GOT3 (cell line): ENCODE measurements at regions not wholly inside any gene's neighbourhood (a gene's known extent, or its start where the extent isn't known, plus 50 kb on each side); places are given as distances from the start of the nearest gene placed in this dataset.
"Not testable (repeated sequence)": the region's sequence is repeated elsewhere in the genome, so short reads cannot be mapped to it uniquely, and the experiment has no call there.

ENCODE experiments used
- DNase-seq: peaks from one replicate; lab custom pipeline; 2025; ENCODE audit warnings: mixed read lengths; lab: John Stamatoyannopoulos, UW

GRCh38 chr20:6715401-6715941 lies 52.0 kb upstream of the BMP2 start:
- no peak for DNase-seq

GRCh38 chr20:6714279-6714711 lies 53.2 kb upstream of the BMP2 start:
- no peak for DNase-seq

GRCh38 chr20:6711951-6712649 lies 55.4 kb upstream of the BMP2 start:
- no peak for DNase-seq

- DNase-seq = no peak
Measured at GRCh38 chr20:6709910-6710595, 57.4 kb upstream of the BMP2 start.

- DNase-seq = no peak
Measured at GRCh38 chr20:6708010-6708409, 59.5 kb upstream of the BMP2 start.

GRCh38 chr20:6707321-6707831 lies 60.1 kb upstream of the BMP2 start:
- no peak for DNase-seq

- no peak for DNase-seq
Measured at GRCh38 chr20:6705926-6706548, 61.4 kb upstream of the BMP2 start.

- DNase-seq = no peak
Measured at GRCh38 chr20:6705106-6705766, 62.2 kb upstream of the BMP2 start.

GRCh38 chr20:6704132-6704861 lies 63.2 kb upstream of the BMP2 start:
- DNase-seq = no peak

GRCh38 chr20:6703656-6704055 lies 63.8 kb upstream of the BMP2 start:
- no peak for DNase-seq

- DNase-seq = no peak
Measured at GRCh38 chr20:6703047-6703446, 64.4 kb upstream of the BMP2 start.

- DNase-seq = no peak
Measured at GRCh38 chr20:6702144-6702543, 65.3 kb upstream of the BMP2 start.

GRCh38 chr20:6700563-6701329 lies 66.7 kb upstream of the BMP2 start:
- DNase-seq = no peak

- DNase-seq = no peak
Measured at GRCh38 chr20:6699921-6700562, 67.4 kb upstream of the BMP2 start.

GRCh38 chr20:6698723-6699122 lies 68.8 kb upstream of the BMP2 start:
- DNase-seq = no peak

GRCh38 chr20:6698056-6698455 lies 69.4 kb upstream of the BMP2 start:
- no peak for DNase-seq

- no peak for DNase-seq
Measured at GRCh38 chr20:6697228-6697972, 70.1 kb upstream of the BMP2 start.

- DNase-seq = no peak
Measured at GRCh38 chr20:6696001-6696400, 71.5 kb upstream of the BMP2 start.

GRCh38 chr20:6693808-6694198 lies 73.7 kb upstream of the BMP2 start:
- not testable (repeated sequence) for DNase-seq
